ENCODE measurements at regions not wholly inside any gene's neighbourhood (a gene's known extent, or its start where the extent isn't known, plus 50 kb on each side); places are given as distances from the start of the nearest gene placed in this dataset.

GRCh38 chr9:31606678-31607077 is 777.8 kb upstream of the ACO1 start:
- Histone ChIP-seq H3K4me3 (no peak overlapping the region), H3K36me3 (no peaks in the 10 kb centered on the region), H2AFZ (replicated peaks) (no peak overlapping the region), H4K20me1 (ENCODE audit: low read depth) (no peaks in the 10 kb centered on the region), H3K4me2 (no peak overlapping the region), H3K27ac (no peak overlapping the region), H3K4me1 (no peaks in the 10 kb centered on the region), H3K9me3 (ENCODE audit: low read depth) (no peaks in the 10 kb centered on the region), H3K9ac (no peak overlapping the region), H3K27me3 (no peaks in the 10 kb centered on the region), H3F3A (ENCODE audit: low read depth) (no peaks in the 10 kb centered on the region), H3K79me2 (ENCODE audit: low read depth) (no peaks in the 10 kb centered on the region)
- Mint-ChIP-seq H3K36me3 (no peaks in the 10 kb centered on the region), H3K4me1 (no peaks in the 10 kb centered on the region), H3K27me3 (ENCODE audit: insufficient read depth, low read depth) (peaks cover 2% of the 10 kb centered on the region), H3K9me3 (no peaks in the 10 kb centered on the region), H3K27ac (no peak overlapping the region), H3K4me3 (no peak overlapping the region)
- TF ChIP-seq EZH2phosphoT487 (IDR thresholded peaks at IDR 0.05) (no peak), CTCF (IDR thresholded peaks at IDR 0.05) (no peak), EZH2 (IDR thresholded peaks at IDR 0.05) (no peak)
- DNase-seq (ENCODE audit: low spot score), result no peak

GRCh38 chr9:31608416-31608815 is 776.0 kb upstream of the ACO1 start:
- Mint-ChIP-seq H3K27ac (no peak overlapping the region), H3K36me3 (no peaks in the 10 kb centered on the region), H3K4me1 (no peaks in the 10 kb centered on the region), H3K9me3 (no peaks in the 10 kb centered on the region), H3K27me3 (ENCODE audit: insufficient read depth, low read depth) (peaks cover 2% of the 10 kb centered on the region), H3K4me3 (no peak overlapping the region)
- Histone ChIP-seq H4K20me1 (ENCODE audit: low read depth) (no peaks in the 10 kb centered on the region), H3K9ac (no peak overlapping the region), H3K4me3 (no peak overlapping the region), H2AFZ (replicated peaks) (no peak overlapping the region), H3K36me3 (no peaks in the 10 kb centered on the region), H3K9me3 (ENCODE audit: low read depth) (no peaks in the 10 kb centered on the region), H3F3A (ENCODE audit: low read depth) (no peaks in the 10 kb centered on the region), H3K27ac (no peak overlapping the region), H3K79me2 (ENCODE audit: low read depth) (no peaks in the 10 kb centered on the region), H3K4me2 (no peak overlapping the region), H3K27me3 (no peaks in the 10 kb centered on the region), H3K4me1 (no peaks in the 10 kb centered on the region)
- TF ChIP-seq EZH2 (IDR thresholded peaks at IDR 0.05) (no peak), EZH2phosphoT487 (IDR thresholded peaks at IDR 0.05) (no peak), CTCF (IDR thresholded peaks at IDR 0.05) (no peak)
- DNase-seq (ENCODE audit: low spot score), result no peak

GRCh38 chr9:31608881-31609280 is 775.6 kb upstream of the ACO1 start:
- Mint-ChIP-seq H3K27me3 (ENCODE audit: insufficient read depth, low read depth) (peaks cover 2% of the 10 kb centered on the region), H3K9me3 (no peaks in the 10 kb centered on the region), H3K27ac (no peak overlapping the region), H3K36me3 (no peaks in the 10 kb centered on the region), H3K4me1 (no peaks in the 10 kb centered on the region), H3K4me3 (no peak overlapping the region)
- TF ChIP-seq CTCF (IDR thresholded peaks at IDR 0.05) (no peak), EZH2phosphoT487 (IDR thresholded peaks at IDR 0.05) (no peak), EZH2 (IDR thresholded peaks at IDR 0.05) (no peak)
- no peak overlapping the region for H3K4me3 ChIP-seq
- no peak overlapping the region for H2AFZ ChIP-seq (replicated peaks)
- no peak overlapping the region for H3K4me2 ChIP-seq
- no peak overlapping the region for H3K9ac ChIP-seq
- no peak for DNase-seq (ENCODE audit: low spot score)
- no peaks in the 10 kb centered on the region for H4K20me1 ChIP-seq (ENCODE audit: low read depth)
- no peak overlapping the region for H3K27ac ChIP-seq
- no peaks in the 10 kb centered on the region for H3K27me3 ChIP-seq
- no peaks in the 10 kb centered on the region for H3K36me3 ChIP-seq
- no peaks in the 10 kb centered on the region for H3K4me1 ChIP-seq
- H3K9me3 ChIP-seq (ENCODE audit: low read depth), result no peaks in the 10 kb centered on the region
- no peaks in the 10 kb centered on the region for H3F3A ChIP-seq (ENCODE audit: low read depth)
- no peaks in the 10 kb centered on the region for H3K79me2 ChIP-seq (ENCODE audit: low read depth)

Data from neural progenitor cell (in vitro differentiated cells).